Stimulated activated CD4-positive, alpha-beta T cell treated with anti-CD3 and anti-CD28 coated beads, TNF-alpha, amount 100 ng/mL, for 48 hours (primary cell): ENCODE measurements at regions not wholly inside any gene's neighbourhood (a gene's known extent, or its start where the extent isn't known, plus 50 kb on each side); places are given as distances from the start of the nearest gene placed in this dataset.

ENCODE experiments used
- DNase-seq, 3 donors: peaks; one replicate each; pipeline ENCODE4 v3.0.0-alpha.2; 2020; ENCODE audit warnings: low read depth in 3 of 3

GRCh38 chr7:67552738-67553137 lies 556.1 kb downstream of the TYW1 start:
- DNase-seq = no peak

GRCh38 chr7:67553378-67553777 lies 556.7 kb downstream of the TYW1 start:
- no peak for DNase-seq

- DNase-seq = no peak
Observed at GRCh38 chr7:67554986-67555385, 558.4 kb downstream of the TYW1 start.

- DNase-seq = no peak
Observed at GRCh38 chr7:67564959-67565358, 568.3 kb downstream of the TYW1 start.

GRCh38 chr7:67566101-67566500 lies 569.5 kb downstream of the TYW1 start:
- DNase-seq = no peak

- DNase-seq = no peak
Observed at GRCh38 chr7:67571026-67571545, 574.5 kb downstream of the TYW1 start.

- DNase-seq = no peak
Observed at GRCh38 chr7:67573639-67574038, 577.0 kb downstream of the TYW1 start.

GRCh38 chr7:67588631-67589030 lies 592.0 kb downstream of the TYW1 start:
- no peak for DNase-seq

- DNase-seq = no peak
Observed at GRCh38 chr7:67589183-67589582, 592.5 kb downstream of the TYW1 start.

GRCh38 chr7:67590649-67591048 lies 594.0 kb downstream of the TYW1 start:
- DNase-seq = no peak

- no peak for DNase-seq
Observed at GRCh38 chr7:67593794-67594193, 597.2 kb downstream of the TYW1 start.

GRCh38 chr7:67595431-67596180 lies 599.0 kb downstream of the TYW1 start:
- DNase-seq = no peak

GRCh38 chr7:67597161-67597560 lies 600.5 kb downstream of the TYW1 start:
- no peak for DNase-seq

GRCh38 chr7:67598469-67598868 lies 601.8 kb downstream of the TYW1 start:
- DNase-seq = no peak

- DNase-seq = no peak
Observed at GRCh38 chr7:67599331-67600062, 602.9 kb downstream of the TYW1 start.

GRCh38 chr7:67602246-67602887 lies 605.7 kb downstream of the TYW1 start:
- DNase-seq = no peak

- DNase-seq = no peak
Observed at GRCh38 chr7:67604461-67605386, 608.1 kb downstream of the TYW1 start.

GRCh38 chr7:67608806-67609205 lies 612.2 kb downstream of the TYW1 start:
- no peak for DNase-seq

- DNase-seq = no peak
Observed at GRCh38 chr7:67610897-67611296, 614.3 kb downstream of the TYW1 start.

- DNase-seq = no peak
Observed at GRCh38 chr7:67614843-67615242, 618.2 kb downstream of the TYW1 start.

GRCh38 chr7:67616517-67616916 lies 619.9 kb downstream of the TYW1 start:
- DNase-seq = no peak
